Suprapubic skin (tissue), 4 donors: ENCODE measurements at regions not wholly inside any gene's neighbourhood (a gene's known extent, or its start where the extent isn't known, plus 50 kb on each side); places are given as distances from the start of the nearest gene placed in this dataset.

Experiments used
- POLR2A ChIP-seq, 2 donors: fragments of 450-650 bp; IDR thresholded peaks; one replicate each; pipeline ENCODE4 v1.6.1; 2017; ENCODE audit warnings: antibody characterized with exemption in 2 of 2, mild to moderate bottlenecking in 2 of 2, moderate library complexity in 2 of 2
- POLR2AphosphoS5 ChIP-seq, 3 donors: sonication (generic); formaldehyde crosslinking; IDR thresholded peaks; one replicate each; pipeline ENCODE4 v1.6.1; 2017; ENCODE audit warnings: antibody characterized with exemption in 3 of 3
- TF ChIP-seq, protein P1 (sequence below), 2 donors: fragments of 200-600 bp in 1 of 2; fragments of 450-650 bp in 1 of 2; sonication (generic) in 1 of 2; IDR thresholded peaks; one replicate each; pipeline ENCODE4 v1.5.1; 2016 to 2019; ENCODE audit warnings: antibody characterized with exemption in 2 of 2, mild to moderate bottlenecking in 1 of 2, moderate library complexity in 1 of 2

DNA sequence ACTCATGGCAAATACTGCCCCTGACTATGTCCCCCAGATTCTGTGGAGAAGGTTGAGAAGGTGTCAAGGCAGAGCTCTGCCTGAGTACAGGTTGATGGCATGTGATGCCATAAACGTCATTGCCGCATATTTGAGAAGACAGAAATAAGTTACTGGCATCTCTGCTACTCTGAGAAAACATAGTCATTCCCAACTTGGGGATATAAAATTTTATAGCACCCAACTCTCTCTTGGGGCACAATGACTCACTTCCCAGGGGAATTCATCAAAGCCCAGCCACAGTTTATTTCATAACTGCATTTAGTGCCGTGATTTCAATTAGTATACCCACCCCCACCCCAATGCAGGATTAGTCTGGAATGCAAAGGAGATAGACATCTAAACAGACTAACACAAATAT lies 101.9 kb upstream of the TNR start:
- TF ChIP-seq, protein P1, sequence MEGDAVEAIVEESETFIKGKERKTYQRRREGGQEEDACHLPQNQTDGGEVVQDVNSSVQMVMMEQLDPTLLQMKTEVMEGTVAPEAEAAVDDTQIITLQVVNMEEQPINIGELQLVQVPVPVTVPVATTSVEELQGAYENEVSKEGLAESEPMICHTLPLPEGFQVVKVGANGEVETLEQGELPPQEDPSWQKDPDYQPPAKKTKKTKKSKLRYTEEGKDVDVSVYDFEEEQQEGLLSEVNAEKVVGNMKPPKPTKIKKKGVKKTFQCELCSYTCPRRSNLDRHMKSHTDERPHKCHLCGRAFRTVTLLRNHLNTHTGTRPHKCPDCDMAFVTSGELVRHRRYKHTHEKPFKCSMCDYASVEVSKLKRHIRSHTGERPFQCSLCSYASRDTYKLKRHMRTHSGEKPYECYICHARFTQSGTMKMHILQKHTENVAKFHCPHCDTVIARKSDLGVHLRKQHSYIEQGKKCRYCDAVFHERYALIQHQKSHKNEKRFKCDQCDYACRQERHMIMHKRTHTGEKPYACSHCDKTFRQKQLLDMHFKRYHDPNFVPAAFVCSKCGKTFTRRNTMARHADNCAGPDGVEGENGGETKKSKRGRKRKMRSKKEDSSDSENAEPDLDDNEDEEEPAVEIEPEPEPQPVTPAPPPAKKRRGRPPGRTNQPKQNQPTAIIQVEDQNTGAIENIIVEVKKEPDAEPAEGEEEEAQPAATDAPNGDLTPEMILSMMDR (IDR thresholded peaks at IDR 0.05): no peak
- TF ChIP-seq POLR2A (IDR thresholded peaks at IDR 0.05) (no peak), POLR2AphosphoS5 (IDR thresholded peaks at IDR 0.05) (no peak)
